ENCODE measurements at regions not wholly inside any gene's neighbourhood (a gene's known extent, or its start where the extent isn't known, plus 50 kb on each side); places are given as distances from the start of the nearest gene placed in this dataset.

DNA sequence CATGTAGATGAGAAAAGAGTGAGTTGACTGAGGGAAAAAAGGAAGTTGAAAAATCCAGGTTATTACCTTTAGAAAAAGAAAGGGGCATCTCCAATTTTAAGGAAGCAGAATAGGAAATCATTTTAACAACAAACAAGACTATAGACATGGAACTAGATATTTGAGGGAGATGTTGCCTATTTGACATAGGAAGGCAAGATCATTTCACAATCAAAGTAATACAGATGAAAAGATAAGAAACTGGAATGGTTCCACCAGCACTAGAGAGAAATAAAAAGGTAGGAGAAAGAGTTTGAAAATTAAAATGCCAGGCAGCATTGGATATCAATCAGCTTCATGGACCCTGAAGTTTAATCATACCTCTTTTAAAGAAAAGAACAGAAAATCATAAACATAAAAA, 881.0 kb upstream of the MGAT4C start:
- TF ChIP-seq POLR2A (IDR thresholded peaks at IDR 0.05; ENCODE audit: low read depth, low read length), result no peak
- TF ChIP-seq POLR2AphosphoS5 (IDR thresholded peaks at IDR 0.05; ENCODE audit: insufficient read depth, low read depth, low read length), result no peak
- TF ChIP-seq, protein P1, sequence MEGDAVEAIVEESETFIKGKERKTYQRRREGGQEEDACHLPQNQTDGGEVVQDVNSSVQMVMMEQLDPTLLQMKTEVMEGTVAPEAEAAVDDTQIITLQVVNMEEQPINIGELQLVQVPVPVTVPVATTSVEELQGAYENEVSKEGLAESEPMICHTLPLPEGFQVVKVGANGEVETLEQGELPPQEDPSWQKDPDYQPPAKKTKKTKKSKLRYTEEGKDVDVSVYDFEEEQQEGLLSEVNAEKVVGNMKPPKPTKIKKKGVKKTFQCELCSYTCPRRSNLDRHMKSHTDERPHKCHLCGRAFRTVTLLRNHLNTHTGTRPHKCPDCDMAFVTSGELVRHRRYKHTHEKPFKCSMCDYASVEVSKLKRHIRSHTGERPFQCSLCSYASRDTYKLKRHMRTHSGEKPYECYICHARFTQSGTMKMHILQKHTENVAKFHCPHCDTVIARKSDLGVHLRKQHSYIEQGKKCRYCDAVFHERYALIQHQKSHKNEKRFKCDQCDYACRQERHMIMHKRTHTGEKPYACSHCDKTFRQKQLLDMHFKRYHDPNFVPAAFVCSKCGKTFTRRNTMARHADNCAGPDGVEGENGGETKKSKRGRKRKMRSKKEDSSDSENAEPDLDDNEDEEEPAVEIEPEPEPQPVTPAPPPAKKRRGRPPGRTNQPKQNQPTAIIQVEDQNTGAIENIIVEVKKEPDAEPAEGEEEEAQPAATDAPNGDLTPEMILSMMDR (IDR thresholded peaks at IDR 0.05; ENCODE audit: extremely low read depth in 1 of 2, insufficient read depth in 1 of 2, low read depth in 1 of 2, low read length in 2 of 2), result no peak
- no peak for TF ChIP-seq EZH2 (IDR thresholded peaks at IDR 0.05; ENCODE audit: borderline replicate concordance, low read depth, low read length, severe bottlenecking)
- TF ChIP-seq, protein P2, sequence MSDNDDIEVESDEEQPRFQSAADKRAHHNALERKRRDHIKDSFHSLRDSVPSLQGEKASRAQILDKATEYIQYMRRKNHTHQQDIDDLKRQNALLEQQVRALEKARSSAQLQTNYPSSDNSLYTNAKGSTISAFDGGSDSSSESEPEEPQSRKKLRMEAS (IDR thresholded peaks at IDR 0.05; ENCODE audit: insufficient read depth, insufficient read length), result no peak

Data from endothelial cell of umbilical vein (primary cell).